DOHH2 (cell line): ENCODE measurements at regions not wholly inside any gene's neighbourhood (a gene's known extent, or its start where the extent isn't known, plus 50 kb on each side); places are given as distances from the start of the nearest gene placed in this dataset.

Experiments
- H3F3A ChIP-seq: fragments of 200-600 bp; sonication (generic), shearing (Covaris generic); 2 replicates; pipeline ENCODE4 v1.6.0; 2016; ENCODE audit warnings: antibody characterized with exemption, mild to moderate bottlenecking; ENCODE audit not compliant: control insufficient read depth, insufficient read depth
- H3K27ac ChIP-seq: fragments of 200-600 bp; sonication (generic); 2 replicates; pipeline ENCODE4 v1.5.1; 2014; ENCODE audit warnings: low read depth, mild to moderate bottlenecking, low read length, moderate library complexity
- H3K27me3 ChIP-seq: fragments of 200-600 bp; sonication (generic); 2 replicates; pipeline ENCODE4 v1.6.1; 2014; ENCODE audit warnings: mild to moderate bottlenecking, low read length, mixed read lengths; ENCODE audit not compliant: control insufficient read depth
- H3K36me3 ChIP-seq: fragments of 200-600 bp; sonication (generic); 2 replicates; pipeline ENCODE4 v1.6.1; 2014; ENCODE audit warnings: mild to moderate bottlenecking, low read length, moderate library complexity, mixed read lengths; ENCODE audit not compliant: control insufficient read depth
- H3K4me1 ChIP-seq: fragments of 200-600 bp; sonication (generic); 2 replicates; pipeline ENCODE4 v1.6.1; 2014; ENCODE audit warnings: mild to moderate bottlenecking, low read length, mixed read lengths; ENCODE audit not compliant: control insufficient read depth
- H3K4me2 ChIP-seq: fragments of 200-600 bp; sonication (generic); 2 replicates; pipeline ENCODE4 v1.6.0; 2014; ENCODE audit warnings: mild to moderate bottlenecking, low read length, moderate library complexity
- H3K4me3 ChIP-seq: fragments of 200-600 bp; sonication (generic); 2 replicates; pipeline ENCODE4 v1.5.1; 2014; ENCODE audit warnings: mild to moderate bottlenecking, low read length, mixed read lengths
- H3K79me2 ChIP-seq: fragments of 200-600 bp; sonication (generic); 2 replicates; pipeline ENCODE4 v1.6.1; 2014; ENCODE audit warnings: mild to moderate bottlenecking, low read length, mixed read lengths; ENCODE audit not compliant: control insufficient read depth
- H3K9me2 ChIP-seq: fragments of 200-600 bp; sonication (generic); replicated peaks from 2 replicates; pipeline ENCODE4 v1.6.1; 2014; ENCODE audit warnings: mild to moderate bottlenecking, low read length, mixed read lengths; ENCODE audit not compliant: control insufficient read depth
- H3K9me3 ChIP-seq: fragments of 200-600 bp; sonication (generic); 2 replicates; pipeline ENCODE4 v1.6.1; 2014; ENCODE audit warnings: antibody characterized with exemption, low read length, mixed read lengths; ENCODE audit not compliant: control insufficient read depth, insufficient read depth
- H4K20me1 ChIP-seq: fragments of 200-600 bp; sonication (generic); 2 replicates; pipeline ENCODE4 v1.6.0; 2014; ENCODE audit warnings: low read depth, mild to moderate bottlenecking, antibody characterized with exemption, low read length, moderate library complexity; ENCODE audit not compliant: control insufficient read depth, insufficient read depth
- CTCF ChIP-seq: fragments of 200-600 bp; sonication (generic); IDR thresholded peaks from one replicate; pipeline ENCODE4 v1.5.1; 2014; ENCODE audit warnings: antibody characterized with exemption, mild to moderate bottlenecking, low read depth, low read length; ENCODE audit not compliant: poor library complexity, severe bottlenecking
- EZH2phosphoT487 ChIP-seq: fragments of 200-600 bp; sonication (generic); IDR thresholded peaks from 2 replicates; pipeline ENCODE4 v1.6.1; 2017; ENCODE audit warnings: borderline replicate concordance, mild to moderate bottlenecking, antibody characterized with exemption, low read length, moderate library complexity, mixed read lengths

- Histone ChIP-seq H3K9me3 (no peaks in the 10 kb centered on the region), H3K4me2 (no peak overlapping the region), H3K4me3 (no peak overlapping the region), H3K4me1 (no peaks in the 10 kb centered on the region), H4K20me1 (no peaks in the 10 kb centered on the region), H3K27me3 (no peaks in the 10 kb centered on the region), H3K79me2 (no peaks in the 10 kb centered on the region), H3F3A (no peaks in the 10 kb centered on the region), H3K9me2 (no peaks in the 10 kb centered on the region), H3K36me3 (no peaks in the 10 kb centered on the region), H3K27ac (no peak overlapping the region)
- TF ChIP-seq CTCF (no peak), EZH2phosphoT487 (no peak)
These were observed 1269.2 kb downstream of the EFNA5 start for GRCh38 chr5:106401561-106401960.

- Histone ChIP-seq H3K27me3 (no peaks in the 10 kb centered on the region), H3K27ac (no peak overlapping the region), H3K36me3 (no peaks in the 10 kb centered on the region), H4K20me1 (no peaks in the 10 kb centered on the region), H3K9me2 (no peaks in the 10 kb centered on the region), H3K4me2 (no peak overlapping the region), H3K4me3 (no peak overlapping the region), H3K79me2 (no peaks in the 10 kb centered on the region), H3K9me3 (no peaks in the 10 kb centered on the region), H3K4me1 (no peaks in the 10 kb centered on the region), H3F3A (no peaks in the 10 kb centered on the region)
- TF ChIP-seq EZH2phosphoT487 (no peak), CTCF (no peak)
These were observed 1271.3 kb downstream of the EFNA5 start for GRCh38 chr5:106399391-106399790.

DNA sequence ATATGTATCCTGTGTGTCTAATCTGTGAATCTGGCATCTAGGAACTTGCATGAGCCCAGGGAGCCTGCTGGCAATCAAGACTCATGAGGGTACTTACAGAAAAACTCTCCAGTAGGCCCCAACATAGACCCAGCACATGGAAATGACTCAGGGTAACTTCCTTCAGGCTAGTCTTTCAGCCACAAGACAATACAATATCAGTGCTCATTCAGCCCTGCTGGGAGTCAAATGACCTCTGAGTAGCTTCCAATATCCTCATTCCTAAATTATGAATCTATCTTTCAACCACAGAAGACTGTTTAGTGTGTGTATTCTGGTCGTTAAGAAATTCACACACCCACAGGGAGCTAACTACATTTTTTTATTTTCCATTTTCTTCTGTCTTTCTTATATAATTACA lies 1273.0 kb downstream of the EFNA5 start:
- no peaks in the 10 kb centered on the region for H3K36me3 ChIP-seq
- H3K4me1 ChIP-seq = peaks cover 17% of the 10 kb centered on the region
- no peak overlapping the region for H3K4me3 ChIP-seq
- H3K79me2 ChIP-seq = no peaks in the 10 kb centered on the region
- no peak overlapping the region for H3K27ac ChIP-seq
- TF ChIP-seq CTCF (no peak), EZH2phosphoT487 (no peak)
- H3K9me2 ChIP-seq = no peaks in the 10 kb centered on the region
- H3F3A ChIP-seq = no peaks in the 10 kb centered on the region
- no peaks in the 10 kb centered on the region for H4K20me1 ChIP-seq
- no peaks in the 10 kb centered on the region for H3K9me3 ChIP-seq
- no peak overlapping the region for H3K4me2 ChIP-seq
- no peaks in the 10 kb centered on the region for H3K27me3 ChIP-seq

GRCh38 chr5:106393276-106393675 lies 1277.5 kb downstream of the EFNA5 start:
- peak overlapping the region; percentile 26 for H3K27ac ChIP-seq
- H3K79me2 ChIP-seq = no peaks in the 10 kb centered on the region
- H4K20me1 ChIP-seq = no peaks in the 10 kb centered on the region
- H3K27me3 ChIP-seq = no peaks in the 10 kb centered on the region
- TF ChIP-seq EZH2phosphoT487 (no peak), CTCF (no peak)
- peaks cover 21% of the 10 kb centered on the region for H3K4me1 ChIP-seq
- no peaks in the 10 kb centered on the region for H3K9me2 ChIP-seq
- H3K9me3 ChIP-seq = no peaks in the 10 kb centered on the region
- H3K4me2 ChIP-seq = peak overlapping the region; percentile 46
- no peaks in the 10 kb centered on the region for H3F3A ChIP-seq
- H3K4me3 ChIP-seq = peak overlapping the region; percentile 19
- no peaks in the 10 kb centered on the region for H3K36me3 ChIP-seq
